NCI-H1092 (cell line): ENCODE measurements at regions not wholly inside any gene's neighbourhood (a gene's known extent, or its start where the extent isn't known, plus 50 kb on each side); places are given as distances from the start of the nearest gene placed in this dataset.

Experiments
- DNase-seq: peaks from one replicate; lab custom pipeline; 2025; lab: John Stamatoyannopoulos, UW

- DNase-seq: peak; percentile 26
Observed at GRCh38 chr6:40796260-40797221, 209.4 kb upstream of the LRFN2 start.

GRCh38 chr6:40794586-40794985 is 207.4 kb upstream of the LRFN2 start:
- DNase-seq: no peak

- DNase-seq: no peak
Observed at GRCh38 chr6:40792183-40792582, 205.0 kb upstream of the LRFN2 start.

GRCh38 chr6:40791004-40791403 is 203.8 kb upstream of the LRFN2 start:
- DNase-seq: no peak

- DNase-seq: no peak
Observed at GRCh38 chr6:40788661-40789655, 201.8 kb upstream of the LRFN2 start.

GRCh38 chr6:40782355-40782754 is 195.2 kb upstream of the LRFN2 start:
- no peak for DNase-seq

GRCh38 chr6:40780637-40781036 is 193.5 kb upstream of the LRFN2 start:
- no peak for DNase-seq

GRCh38 chr6:40779409-40779808 is 192.2 kb upstream of the LRFN2 start:
- DNase-seq: no peak

GRCh38 chr6:40778918-40779317 is 191.8 kb upstream of the LRFN2 start:
- DNase-seq: no peak

- no peak for DNase-seq
Observed at GRCh38 chr6:40778196-40778595, 191.0 kb upstream of the LRFN2 start.

GRCh38 chr6:40774932-40775331 is 187.8 kb upstream of the LRFN2 start:
- no peak for DNase-seq

GRCh38 chr6:40770794-40771193 is 183.6 kb upstream of the LRFN2 start:
- DNase-seq: no peak

GRCh38 chr6:40764726-40765125 is 177.6 kb upstream of the LRFN2 start:
- DNase-seq: no peak

- DNase-seq: no peak
Observed at GRCh38 chr6:40762981-40763380, 175.8 kb upstream of the LRFN2 start.

GRCh38 chr6:40760887-40761286 is 173.7 kb upstream of the LRFN2 start:
- no peak for DNase-seq

GRCh38 chr6:40759838-40760237 is 172.7 kb upstream of the LRFN2 start:
- DNase-seq: no peak

- no peak for DNase-seq
Observed at GRCh38 chr6:40759264-40759663, 172.1 kb upstream of the LRFN2 start.

- DNase-seq: no peak
Observed at GRCh38 chr6:40755749-40756452, 168.7 kb upstream of the LRFN2 start.

- no peak for DNase-seq
Observed at GRCh38 chr6:40755046-40755681, 168.0 kb upstream of the LRFN2 start.

- no peak for DNase-seq
Observed at GRCh38 chr6:40754461-40755045, 167.4 kb upstream of the LRFN2 start.
